ENCODE measurements at regions not wholly inside any gene's neighbourhood (a gene's known extent, or its start where the extent isn't known, plus 50 kb on each side); places are given as distances from the start of the nearest gene placed in this dataset.
A peak's percentile ranks its signal among the peaks of the same experiment; 100 is the strongest.

DNA sequence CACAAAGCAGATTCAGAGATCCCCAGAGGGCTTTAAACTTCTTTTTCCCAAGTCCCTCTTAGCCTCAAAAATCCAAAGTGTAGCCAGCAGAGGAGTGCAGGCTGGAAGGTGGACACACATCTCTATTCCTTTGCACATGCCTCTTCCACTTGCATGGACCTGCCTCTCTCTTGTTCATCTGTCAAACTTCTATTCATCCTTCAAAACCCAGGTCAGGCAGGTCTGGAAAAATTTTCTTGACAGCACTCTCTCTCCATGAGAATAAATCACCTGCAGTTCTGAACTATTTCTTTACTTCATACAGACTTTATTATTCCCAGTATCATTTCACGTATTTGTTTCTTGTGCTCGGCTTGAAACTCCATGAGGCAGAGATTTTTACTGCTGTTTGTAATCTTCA, 127.5 kb downstream of the SS18 start:
- no peak for DNase-seq

- DNase-seq, result no peak
These were observed 128.2 kb downstream of the SS18 start for GRCh38 chr18:25962176-25962575.

- DNase-seq, result no peak
These were observed 133.4 kb downstream of the SS18 start for GRCh38 chr18:25957017-25957416.

- DNase-seq, result no peak
These were observed 137.3 kb downstream of the SS18 start for GRCh38 chr18:25953111-25953510.

- DNase-seq, result no peak
These were observed 140.1 kb downstream of the SS18 start for GRCh38 chr18:25950321-25950720.

DNA sequence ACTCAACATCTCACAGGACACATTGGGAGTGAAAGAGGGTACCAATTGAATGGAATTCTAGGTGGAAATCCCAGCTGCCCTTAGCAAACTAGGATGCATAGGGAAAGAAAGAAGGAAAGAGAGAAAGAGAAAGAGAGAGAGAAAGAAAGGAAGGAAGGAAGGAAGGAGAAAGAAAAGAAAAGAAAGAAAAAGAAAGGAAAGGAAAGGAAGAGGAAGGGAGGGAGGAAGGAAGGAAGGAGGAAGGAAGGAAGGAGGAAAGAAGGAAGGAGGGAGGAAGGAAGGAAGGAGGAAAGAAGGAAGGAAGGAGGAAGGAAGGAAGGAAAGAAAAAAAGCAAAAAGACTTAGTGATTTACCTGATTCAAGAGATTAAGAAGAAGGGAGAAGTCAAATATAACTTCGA, 143.9 kb downstream of the SS18 start:
- no peak for DNase-seq

DNA sequence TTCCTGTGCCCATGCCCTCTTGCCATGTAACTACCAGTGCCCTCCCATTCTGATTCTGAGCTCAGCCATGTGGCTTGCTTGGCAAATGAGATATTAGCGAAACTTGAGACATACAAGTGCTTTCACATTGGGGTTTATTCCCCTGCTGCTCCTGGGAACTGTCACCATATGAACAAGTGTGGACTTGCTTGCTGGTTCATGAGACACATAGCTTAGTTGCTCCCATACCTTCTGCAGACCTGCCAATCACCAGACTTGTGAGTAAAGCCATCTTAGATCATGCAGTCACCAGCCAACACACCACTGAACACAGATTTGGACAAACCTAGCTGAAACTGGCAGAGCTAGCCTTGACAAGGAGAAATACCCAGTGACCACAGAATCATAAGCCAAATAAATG, 155.1 kb downstream of the SS18 start:
- no peak for DNase-seq

- DNase-seq, result no peak
These were observed 159.3 kb downstream of the SS18 start for GRCh38 chr18:25931126-25931525.

- no peak for DNase-seq
These were observed 160.6 kb downstream of the SS18 start for GRCh38 chr18:25929787-25930186.

- no peak for DNase-seq
These were observed 162.6 kb downstream of the SS18 start for GRCh38 chr18:25927830-25928229.

DNA sequence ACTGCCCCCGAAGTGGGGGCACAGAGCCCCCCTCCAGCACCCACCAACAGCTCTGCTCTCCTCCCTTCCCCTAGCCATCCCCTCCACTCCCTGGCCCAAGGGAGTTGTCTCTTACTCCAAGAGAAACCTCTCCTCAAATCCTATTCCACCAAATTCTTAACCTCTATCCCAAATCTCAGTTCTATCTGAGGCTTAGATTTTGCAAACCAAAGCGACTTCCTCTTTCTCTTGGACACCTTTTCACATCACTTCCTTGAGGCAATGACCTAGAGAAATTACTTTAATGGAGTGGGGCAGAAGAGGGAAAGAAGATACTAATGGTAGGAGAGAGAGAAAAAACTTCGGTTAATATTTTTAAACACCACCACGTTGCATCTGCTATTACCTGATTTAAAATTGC, 167.2 kb downstream of the SS18 start:
- DNase-seq, result no peak

DNA sequence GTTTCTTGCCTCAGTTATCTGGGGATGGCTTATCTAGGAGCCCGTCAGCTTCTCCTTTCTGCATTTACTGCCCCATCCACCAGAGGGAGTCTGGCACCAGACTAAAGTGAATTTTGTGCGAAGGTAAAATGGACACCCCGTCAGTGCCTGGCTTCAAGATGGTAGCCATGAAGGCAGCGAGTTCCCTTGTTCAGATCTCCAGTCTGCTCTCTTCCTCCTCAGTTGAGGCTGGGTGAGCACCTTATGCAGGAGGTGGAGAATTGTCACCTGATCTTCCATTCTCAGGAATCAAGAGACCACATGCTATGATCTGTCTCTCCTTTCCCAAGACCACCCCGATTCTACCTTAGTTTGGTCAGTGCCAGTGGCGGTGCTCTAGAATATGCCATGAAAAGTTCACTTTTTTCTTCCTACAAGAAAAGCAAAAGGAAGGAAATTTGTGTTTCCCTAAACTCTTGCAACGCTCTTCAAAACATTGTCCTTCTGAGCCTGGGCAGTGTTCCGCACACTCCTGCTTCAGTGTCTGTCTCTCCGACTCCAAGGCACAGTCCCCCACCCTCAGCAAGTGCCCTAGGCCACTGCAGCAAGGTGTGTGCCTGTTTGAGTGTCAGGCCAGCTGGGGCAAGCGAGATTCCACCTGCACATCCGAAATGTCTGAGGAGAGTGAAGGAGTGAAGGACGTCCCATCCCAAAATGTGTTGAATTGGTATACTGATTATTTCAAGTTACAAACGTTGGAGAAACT, 168.6 kb downstream of the SS18 start:
- DNase-seq, result peak; percentile 23

GRCh38 chr18:25915907-25916306, 174.5 kb downstream of the SS18 start:
- no peak for DNase-seq

GRCh38 chr18:25898965-25899364, 191.4 kb downstream of the SS18 start:
- DNase-seq, result no peak

GRCh38 chr18:25896956-25897355, 193.5 kb downstream of the SS18 start:
- no peak for DNase-seq

GRCh38 chr18:25896178-25896780, 194.1 kb downstream of the SS18 start:
- DNase-seq, result no peak

GRCh38 chr18:25895518-25895917, 194.9 kb downstream of the SS18 start:
- no peak for DNase-seq

DNA sequence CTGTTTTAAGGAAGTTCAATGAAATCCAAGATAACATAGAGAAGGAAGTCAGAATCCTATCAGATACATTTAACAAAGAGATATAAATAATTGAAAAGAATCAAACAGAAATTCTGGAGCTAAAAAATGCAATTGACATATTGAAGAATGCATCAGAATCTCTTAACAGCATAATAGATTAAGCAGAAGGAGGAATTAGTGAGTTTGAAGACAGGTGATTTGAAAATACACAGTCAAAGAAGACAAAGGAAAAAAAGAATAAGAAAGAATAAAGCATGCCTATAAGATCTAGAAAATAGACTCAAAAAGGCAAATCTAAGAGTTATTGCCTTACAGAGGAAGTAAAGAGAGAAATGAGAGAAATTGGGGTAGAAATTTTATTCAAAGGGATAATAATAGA, 204.1 kb downstream of the SS18 start:
- no peak for DNase-seq

DNA sequence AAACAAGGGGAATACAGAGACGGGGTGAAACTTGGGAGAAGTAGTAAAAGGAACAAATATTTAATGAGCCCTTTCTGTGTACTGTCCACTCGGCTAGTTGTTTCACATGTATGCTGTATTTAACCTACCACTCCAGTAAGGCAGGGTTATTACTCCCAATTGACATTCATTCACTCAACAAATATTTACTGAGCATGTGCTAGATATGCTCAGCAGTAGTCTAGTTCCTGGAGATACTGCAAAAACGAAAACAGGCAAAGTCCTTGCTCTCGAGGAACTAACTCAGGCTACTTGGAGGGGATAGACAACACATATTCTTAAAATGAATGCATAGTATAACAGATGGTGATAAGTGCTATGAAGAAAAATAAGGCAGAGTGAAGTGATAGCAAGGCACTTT, 207.3 kb downstream of the SS18 start:
- DNase-seq, result no peak

- DNase-seq, result no peak
These were observed 209.3 kb downstream of the SS18 start for GRCh38 chr18:25881149-25881548.

GRCh38 chr18:25880441-25880840, 210.0 kb downstream of the SS18 start:
- no peak for DNase-seq

DNA sequence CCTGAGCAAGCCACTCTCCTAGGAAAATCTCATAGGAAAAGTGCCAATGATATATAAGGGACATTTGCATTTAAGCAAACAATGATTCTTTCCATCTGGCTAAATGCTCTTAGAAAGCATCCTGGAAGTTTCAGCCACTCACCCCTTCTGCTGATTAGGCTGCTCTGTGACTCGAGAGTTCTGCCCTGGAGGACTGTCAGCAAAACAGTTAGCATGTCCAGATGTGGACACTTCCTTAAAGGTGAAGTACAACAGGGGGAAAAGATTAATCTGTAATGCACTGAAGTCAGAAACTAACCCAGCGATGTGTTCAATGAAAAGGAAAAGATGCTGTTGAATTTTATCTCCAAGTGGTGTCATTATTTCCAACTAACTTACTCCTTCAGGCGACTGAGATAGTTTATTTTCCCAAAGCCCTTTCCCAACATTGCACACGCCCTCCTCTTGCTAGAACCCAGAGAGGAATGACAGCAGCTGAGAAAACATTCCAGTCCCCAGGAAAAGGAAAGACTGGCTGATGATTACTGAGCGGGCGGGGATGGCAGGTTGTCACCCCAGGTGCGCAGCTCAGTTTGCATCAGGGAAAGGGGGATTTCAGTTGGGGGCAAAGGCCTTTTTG, 214.0 kb downstream of the SS18 start:
- no peak for DNase-seq

- DNase-seq, result no peak
These were observed 214.7 kb downstream of the SS18 start for GRCh38 chr18:25875551-25876240.

- DNase-seq, result no peak
These were observed 216.6 kb downstream of the SS18 start for GRCh38 chr18:25873833-25874232.

All from CD4-positive, alpha-beta T cell treated with Interferon gamma for 1 hour (primary cell).